Activated naive CD4-positive, alpha-beta T cell treated with anti-CD3 and anti-CD28 coated beads, Interleukin-2, amount 50 U/mL, for 24 hours (primary cell): ENCODE measurements at regions not wholly inside any gene's neighbourhood (a gene's known extent, or its start where the extent isn't known, plus 50 kb on each side); places are given as distances from the start of the nearest gene placed in this dataset.

Source experiments
- H3K27ac Mint-ChIP-seq: one replicate; pipeline ENCODE4 v1.8.0; 2021; ENCODE audit warnings: mild to moderate bottlenecking, mixed read lengths
- H3K27me3 Mint-ChIP-seq: one replicate; pipeline ENCODE4 v1.8.0; 2021; ENCODE audit warnings: mixed read lengths
- H3K36me3 Mint-ChIP-seq: one replicate; pipeline ENCODE4 v1.8.0; 2021; ENCODE audit warnings: mixed read lengths
- H3K4me1 Mint-ChIP-seq: one replicate; pipeline ENCODE4 v1.8.0; 2021; ENCODE audit warnings: mixed read lengths
- H3K4me3 Mint-ChIP-seq: one replicate; pipeline ENCODE4 v1.8.0; 2021; ENCODE audit warnings: mild to moderate bottlenecking, mixed read lengths
- H3K9me3 Mint-ChIP-seq: one replicate; pipeline ENCODE4 v1.8.0; 2021; ENCODE audit warnings: mixed read lengths

DNA sequence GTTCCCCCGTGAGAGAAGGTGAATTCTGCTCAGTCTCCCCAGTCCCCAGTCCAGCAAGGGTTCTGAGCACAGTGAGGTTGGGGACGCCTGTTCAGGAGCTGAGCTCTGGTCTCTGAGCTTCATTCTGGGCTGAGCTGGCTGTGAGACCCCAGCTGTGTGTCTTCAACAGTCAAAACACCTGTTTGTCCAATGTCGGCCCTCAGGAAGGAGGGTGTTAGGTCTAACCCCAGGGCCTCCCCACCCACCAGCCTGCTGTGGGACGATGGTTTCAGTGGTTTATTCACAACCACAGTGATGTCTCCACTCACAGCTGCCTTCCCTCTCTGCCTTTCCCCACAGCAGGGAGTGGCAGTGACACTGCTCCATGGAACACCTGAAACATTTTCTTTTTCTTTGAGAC, 1282.9 kb downstream of the TBC1D22A start:
- Mint-ChIP-seq H3K27me3 (peaks cover 3% of the 10 kb centered on the region), H3K36me3 (no peaks in the 10 kb centered on the region), H3K4me3 (no peak overlapping the region), H3K27ac (no peak overlapping the region), H3K9me3 (no peaks in the 10 kb centered on the region), H3K4me1 (no peaks in the 10 kb centered on the region)

GRCh38 chr22:48044487-48045060, 1282.1 kb downstream of the TBC1D22A start:
- Mint-ChIP-seq H3K4me1 (no peaks in the 10 kb centered on the region), H3K27ac (no peak overlapping the region), H3K27me3 (peaks cover 3% of the 10 kb centered on the region), H3K4me3 (no peak overlapping the region), H3K36me3 (no peaks in the 10 kb centered on the region), H3K9me3 (no peaks in the 10 kb centered on the region)

GRCh38 chr22:48043581-48043980, 1281.1 kb downstream of the TBC1D22A start:
- Mint-ChIP-seq H3K27ac (no peak overlapping the region), H3K4me1 (no peaks in the 10 kb centered on the region), H3K27me3 (peaks cover 3% of the 10 kb centered on the region), H3K4me3 (no peak overlapping the region), H3K36me3 (no peaks in the 10 kb centered on the region), H3K9me3 (no peaks in the 10 kb centered on the region)

DNA sequence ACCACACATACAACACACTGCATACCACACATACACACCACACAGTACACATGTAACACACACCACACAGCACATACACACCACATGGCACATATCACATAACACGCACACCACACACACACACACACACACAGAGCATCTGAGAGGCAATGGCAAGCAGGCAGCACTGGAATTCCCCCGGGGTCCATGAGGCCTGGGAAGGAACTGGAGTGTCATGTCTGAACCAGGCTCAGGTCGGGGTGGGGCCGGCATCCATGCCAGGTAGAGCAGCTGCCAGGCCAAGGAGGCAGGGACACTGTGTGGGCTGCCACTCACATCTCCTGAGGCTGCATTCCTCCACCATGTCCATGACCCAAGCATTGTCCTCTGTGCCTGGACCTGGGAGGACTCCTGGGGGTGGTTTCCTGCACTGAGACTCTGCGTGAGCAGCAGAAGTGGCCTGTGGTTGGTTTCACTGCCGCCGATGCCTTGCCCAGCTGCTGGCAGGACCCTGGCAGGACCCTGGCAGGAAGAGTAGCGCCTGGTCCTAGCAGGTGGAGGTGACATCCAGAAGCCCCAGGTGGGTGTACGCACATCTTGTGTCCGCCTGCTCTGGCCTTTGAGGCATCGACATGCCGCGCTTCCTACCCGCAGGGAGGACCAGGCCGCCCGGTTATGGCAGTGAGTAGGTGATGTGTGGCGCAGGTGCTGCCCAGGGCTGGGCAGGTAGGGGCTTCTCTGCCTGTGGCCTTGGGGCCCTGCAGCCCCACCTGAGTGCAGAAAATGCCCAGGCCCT, 1280.4 kb downstream of the TBC1D22A start:
- Mint-ChIP-seq H3K9me3 (no peaks in the 10 kb centered on the region), H3K4me1 (no peaks in the 10 kb centered on the region), H3K36me3 (no peaks in the 10 kb centered on the region), H3K27ac (no peak overlapping the region), H3K4me3 (no peak overlapping the region), H3K27me3 (peaks cover 3% of the 10 kb centered on the region)

DNA sequence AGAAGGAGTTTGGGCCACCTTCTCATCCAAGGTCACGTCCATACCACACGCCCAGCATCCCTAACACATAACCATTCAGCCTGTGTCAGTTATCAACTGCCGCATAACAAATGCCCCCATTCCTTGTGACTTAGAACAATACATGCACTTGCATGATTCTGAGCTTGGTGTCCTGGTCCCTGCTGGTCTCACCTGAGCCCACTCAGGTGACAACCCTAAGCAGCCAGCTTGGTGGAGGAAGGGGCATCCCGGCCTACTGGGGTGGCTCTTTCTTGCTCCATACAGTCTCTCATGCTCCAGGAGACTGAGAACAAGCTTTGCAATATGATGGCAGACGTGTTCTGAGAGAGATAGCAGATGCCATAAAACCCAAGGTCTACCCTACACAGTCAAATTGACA, 1276.9 kb downstream of the TBC1D22A start:
- Mint-ChIP-seq H3K36me3 (no peaks in the 10 kb centered on the region), H3K27me3 (peaks cover 3% of the 10 kb centered on the region), H3K4me1 (no peaks in the 10 kb centered on the region), H3K27ac (no peak overlapping the region), H3K4me3 (no peak overlapping the region), H3K9me3 (no peaks in the 10 kb centered on the region)

DNA sequence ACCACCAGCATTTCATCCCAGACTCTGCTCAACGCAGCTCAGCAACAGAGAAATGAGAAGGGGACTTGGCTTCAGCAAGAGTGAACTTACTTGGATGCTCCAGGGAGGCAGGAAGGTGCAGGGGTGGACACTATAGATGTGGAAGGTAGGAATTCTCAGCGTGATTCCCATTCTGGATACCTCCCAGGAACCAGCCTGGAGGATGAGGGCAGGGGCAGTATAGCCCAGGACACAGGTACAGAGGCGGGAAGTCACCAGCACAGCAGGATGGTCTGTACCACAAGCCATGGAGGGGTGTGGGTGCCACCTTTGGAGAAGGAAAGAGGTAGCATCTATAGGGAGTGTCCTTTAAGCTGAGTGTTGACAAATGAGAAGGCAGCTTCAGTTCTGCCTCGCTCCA, 1275.2 kb downstream of the TBC1D22A start:
- H3K9me3 Mint-ChIP-seq, result no peaks in the 10 kb centered on the region
- no peaks in the 10 kb centered on the region for H3K36me3 Mint-ChIP-seq
- no peak overlapping the region for H3K4me3 Mint-ChIP-seq
- no peaks in the 10 kb centered on the region for H3K4me1 Mint-ChIP-seq
- H3K27ac Mint-ChIP-seq, result no peak overlapping the region
- peaks cover 2% of the 10 kb centered on the region for H3K27me3 Mint-ChIP-seq

DNA sequence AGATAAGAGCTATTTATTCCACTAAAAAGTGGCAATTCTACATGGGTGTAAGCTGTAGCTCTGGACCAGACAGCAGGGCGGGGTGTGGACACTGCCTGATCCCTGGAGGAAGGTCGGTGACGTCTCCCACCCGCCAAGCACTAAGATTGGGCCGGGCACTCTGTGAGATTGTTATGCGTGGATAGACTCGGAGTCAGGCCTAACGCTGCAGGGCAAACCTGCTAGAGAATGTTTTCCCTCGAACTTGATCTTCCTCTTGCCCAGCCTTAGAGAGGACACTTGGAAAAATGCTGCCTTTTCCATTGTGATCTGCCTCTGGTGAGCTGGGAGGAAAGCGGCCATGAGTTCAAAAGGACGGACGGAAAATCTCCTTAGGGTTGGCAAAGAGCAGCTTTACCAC, 1273.4 kb downstream of the TBC1D22A start:
- Mint-ChIP-seq H3K36me3 (no peaks in the 10 kb centered on the region), H3K4me1 (no peaks in the 10 kb centered on the region), H3K27ac (no peak overlapping the region), H3K4me3 (no peak overlapping the region), H3K27me3 (peaks cover 3% of the 10 kb centered on the region), H3K9me3 (no peaks in the 10 kb centered on the region)

DNA sequence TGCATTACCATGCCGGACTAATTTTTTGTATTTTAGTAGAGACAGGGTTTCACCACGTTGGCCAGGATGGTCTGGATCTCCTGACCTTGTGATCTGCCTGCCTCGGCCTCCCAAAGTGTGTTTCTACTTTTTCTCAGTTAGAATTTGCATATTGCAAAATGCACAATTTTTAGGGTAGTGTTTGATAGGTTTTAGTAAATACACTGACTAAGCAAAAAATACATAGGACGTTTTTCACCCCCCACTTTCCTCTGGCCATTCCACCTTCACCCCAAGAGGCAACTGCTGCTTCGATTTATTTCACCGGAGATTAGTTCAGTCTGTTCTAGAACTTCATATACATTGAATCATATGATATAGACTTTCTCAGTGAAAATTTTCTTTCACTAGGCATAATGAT, 1269.1 kb downstream of the TBC1D22A start:
- Mint-ChIP-seq H3K27ac (no peak overlapping the region), H3K27me3 (peaks cover 3% of the 10 kb centered on the region), H3K36me3 (no peaks in the 10 kb centered on the region)

GRCh38 chr22:48025096-48025495, 1262.6 kb downstream of the TBC1D22A start:
- no peak overlapping the region for H3K4me3 Mint-ChIP-seq
- peaks cover 1% of the 10 kb centered on the region for H3K36me3 Mint-ChIP-seq
- peaks cover 7% of the 10 kb centered on the region for H3K9me3 Mint-ChIP-seq
- H3K4me1 Mint-ChIP-seq, result no peaks in the 10 kb centered on the region
- H3K27ac Mint-ChIP-seq, result no peak overlapping the region
- no peaks in the 10 kb centered on the region for H3K27me3 Mint-ChIP-seq

More for the DNA sequence above, 1269.1 kb downstream of the TBC1D22A start:
- no peaks in the 10 kb centered on the region for H3K9me3 Mint-ChIP-seq
- no peaks in the 10 kb centered on the region for H3K4me1 Mint-ChIP-seq
- H3K4me3 Mint-ChIP-seq, result no peak overlapping the region

DNA sequence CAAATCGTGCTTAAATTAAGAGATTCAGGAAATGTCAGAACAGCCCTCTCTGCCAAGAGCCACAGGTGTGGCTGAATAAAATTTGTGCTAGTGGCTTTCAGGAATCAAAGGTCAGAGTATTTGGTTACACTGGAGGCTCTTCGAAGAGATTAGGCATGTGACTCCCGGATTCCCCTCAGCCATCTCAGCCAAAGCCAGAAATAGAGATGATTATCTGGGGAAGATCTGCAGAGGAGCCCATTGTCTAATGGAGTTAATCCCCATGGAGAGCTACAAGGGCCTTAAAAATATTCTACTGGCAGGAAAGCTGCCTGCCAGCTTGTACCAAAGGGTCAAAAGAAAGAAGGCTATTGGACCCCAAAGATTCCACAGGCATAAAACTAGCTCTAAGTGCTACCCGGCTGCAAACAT, 1259.5 kb downstream of the TBC1D22A start:
- Mint-ChIP-seq H3K27ac (no peak overlapping the region), H3K4me3 (no peak overlapping the region), H3K9me3 (peaks cover 17% of the 10 kb centered on the region), H3K27me3 (peaks cover 13% of the 10 kb centered on the region), H3K36me3 (peaks cover 9% of the 10 kb centered on the region), H3K4me1 (no peaks in the 10 kb centered on the region)

DNA sequence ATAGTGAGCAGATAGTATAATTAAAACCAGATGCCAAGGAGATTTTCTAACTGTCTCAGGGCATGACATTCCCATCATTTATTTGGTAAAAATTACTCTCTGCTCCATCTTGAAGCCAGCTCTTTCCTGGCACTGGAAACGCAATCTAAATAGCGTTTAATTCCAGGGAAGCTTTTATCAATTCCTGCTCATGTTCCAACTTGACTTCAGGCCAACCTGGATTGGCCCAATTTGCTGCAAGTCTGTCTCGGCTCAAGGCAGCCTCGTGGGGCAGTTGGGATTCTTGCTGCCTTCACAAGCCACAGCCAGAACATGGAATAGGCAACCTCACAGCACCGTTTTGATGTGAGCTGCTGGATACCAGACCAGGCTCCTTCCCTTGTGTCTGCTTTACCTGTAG, 1255.9 kb downstream of the TBC1D22A start:
- Mint-ChIP-seq H3K4me3 (no peak overlapping the region), H3K27me3 (peaks cover 24% of the 10 kb centered on the region), H3K36me3 (peaks cover 9% of the 10 kb centered on the region), H3K9me3 (peaks cover 17% of the 10 kb centered on the region), H3K27ac (no peak overlapping the region), H3K4me1 (no peaks in the 10 kb centered on the region)

DNA sequence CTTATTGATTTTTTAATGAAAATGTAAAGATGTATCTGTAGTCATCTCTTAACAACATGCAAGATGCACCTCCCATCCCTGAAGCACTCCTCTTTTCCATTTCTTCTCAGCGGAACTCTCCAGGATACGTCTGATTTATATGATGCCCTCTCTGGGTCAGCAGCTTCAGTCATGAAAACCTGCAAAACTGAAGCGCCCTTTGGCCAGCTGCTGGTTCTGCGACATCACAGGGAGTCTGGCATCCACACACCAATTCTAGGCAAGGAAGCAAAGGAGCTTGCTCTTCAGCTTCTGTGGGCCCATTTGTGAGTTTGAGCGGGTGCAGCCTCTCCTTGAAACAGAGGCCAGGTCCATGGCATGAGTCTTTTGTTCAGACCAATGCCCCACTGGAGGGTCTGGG, 1253.3 kb downstream of the TBC1D22A start:
- Mint-ChIP-seq H3K4me1 (no peaks in the 10 kb centered on the region), H3K27me3 (peaks cover 26% of the 10 kb centered on the region), H3K4me3 (no peak overlapping the region), H3K36me3 (peaks cover 9% of the 10 kb centered on the region), H3K9me3 (peaks cover 16% of the 10 kb centered on the region), H3K27ac (no peak overlapping the region)

DNA sequence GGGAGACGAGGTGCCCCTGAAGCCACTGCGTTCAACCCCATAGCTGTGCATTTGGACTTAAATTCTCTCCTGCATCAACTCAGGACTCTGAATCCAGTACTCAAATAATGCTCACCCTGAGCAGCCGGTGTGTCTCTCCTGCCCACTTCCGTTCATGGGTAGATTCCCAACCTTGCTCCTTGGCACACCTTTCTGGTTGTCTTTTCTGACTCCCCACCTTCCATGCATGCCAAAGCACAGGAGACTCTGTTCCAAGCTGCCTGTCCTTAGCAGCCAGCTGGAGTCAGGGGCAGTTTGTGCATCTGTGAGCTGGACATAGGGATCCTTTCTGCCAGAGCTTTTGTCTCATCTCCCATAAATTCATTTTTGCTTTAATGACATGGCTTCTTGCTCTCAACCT, 1242.5 kb downstream of the TBC1D22A start:
- no peaks in the 10 kb centered on the region for H3K36me3 Mint-ChIP-seq
- peaks cover 3% of the 10 kb centered on the region for H3K27me3 Mint-ChIP-seq
- no peaks in the 10 kb centered on the region for H3K9me3 Mint-ChIP-seq
- H3K4me1 Mint-ChIP-seq, result no peaks in the 10 kb centered on the region
- no peak overlapping the region for H3K4me3 Mint-ChIP-seq
- H3K27ac Mint-ChIP-seq, result no peak overlapping the region

DNA sequence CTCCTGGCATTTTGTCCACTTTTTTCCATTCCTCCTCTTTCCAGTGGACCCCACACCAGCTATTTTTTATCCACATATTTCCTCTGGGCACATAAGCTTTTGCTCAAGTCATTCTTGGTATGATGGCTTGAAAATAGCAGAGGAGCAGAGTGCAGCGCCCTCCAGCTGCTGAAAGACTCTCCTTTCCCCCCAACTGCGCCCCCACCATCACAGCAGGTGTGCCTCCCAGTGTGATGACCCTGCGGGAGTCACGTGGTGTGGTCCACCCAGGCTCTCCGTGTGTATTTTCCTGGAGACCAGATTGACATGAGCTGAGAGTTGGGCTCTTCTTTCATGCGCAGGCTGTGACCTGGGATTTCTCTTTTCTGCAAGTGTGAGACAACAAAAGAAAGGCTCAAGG, 1241.6 kb downstream of the TBC1D22A start:
- no peaks in the 10 kb centered on the region for H3K9me3 Mint-ChIP-seq
- H3K4me1 Mint-ChIP-seq, result no peaks in the 10 kb centered on the region
- H3K27me3 Mint-ChIP-seq, result peaks cover 3% of the 10 kb centered on the region
- no peaks in the 10 kb centered on the region for H3K36me3 Mint-ChIP-seq
- H3K27ac Mint-ChIP-seq, result peak overlapping the region; percentile 70
- no peak overlapping the region for H3K4me3 Mint-ChIP-seq

DNA sequence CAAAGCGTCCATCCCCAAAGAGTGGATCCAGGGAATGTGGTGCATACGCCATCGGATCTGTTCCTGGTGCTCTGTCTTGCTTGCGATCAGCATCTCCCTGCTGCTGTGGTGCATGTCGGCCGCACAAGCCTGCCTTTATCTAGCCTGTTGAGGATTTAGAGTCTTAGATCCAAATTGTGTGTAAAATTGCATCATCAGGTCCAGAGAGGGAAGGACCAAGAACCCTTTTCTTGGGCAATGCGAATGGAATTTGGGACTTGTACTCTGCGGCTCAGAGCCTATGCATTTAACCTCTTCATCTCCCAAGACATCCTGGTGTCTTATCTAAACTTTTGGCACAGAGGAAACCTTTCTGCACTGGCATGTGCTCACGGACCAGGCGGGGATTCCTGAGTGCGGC, 1238.7 kb downstream of the TBC1D22A start:
- Mint-ChIP-seq H3K27ac (no peak overlapping the region), H3K4me3 (no peak overlapping the region), H3K4me1 (no peaks in the 10 kb centered on the region), H3K36me3 (no peaks in the 10 kb centered on the region), H3K27me3 (no peaks in the 10 kb centered on the region), H3K9me3 (no peaks in the 10 kb centered on the region)

DNA sequence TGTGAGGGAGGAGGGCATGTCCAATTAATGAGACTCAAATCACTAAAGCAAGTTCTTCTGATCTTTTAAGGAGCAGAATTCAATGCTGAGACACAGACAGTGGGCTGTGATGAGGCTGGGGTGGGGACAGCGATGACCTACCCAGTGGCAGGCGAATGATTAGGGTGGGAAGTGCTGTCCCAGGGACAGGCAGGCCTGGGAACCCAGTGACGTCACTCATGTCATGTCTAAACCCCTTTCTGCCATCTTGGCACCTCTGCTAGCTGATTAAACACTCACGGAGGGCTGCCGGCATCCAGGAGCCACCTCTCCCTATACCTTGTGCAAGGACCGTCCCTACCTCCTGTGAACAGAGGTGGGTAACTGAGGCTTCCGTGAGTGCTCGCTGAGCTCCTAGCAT, 1235.2 kb downstream of the TBC1D22A start:
- Mint-ChIP-seq H3K4me3 (no peak overlapping the region), H3K9me3 (no peaks in the 10 kb centered on the region), H3K4me1 (no peaks in the 10 kb centered on the region), H3K27ac (no peak overlapping the region), H3K27me3 (no peaks in the 10 kb centered on the region), H3K36me3 (no peaks in the 10 kb centered on the region)
